HG02798 (cell line): ENCODE measurements at regions not wholly inside any gene's neighbourhood (a gene's known extent, or its start where the extent isn't known, plus 50 kb on each side); places are given as distances from the start of the nearest gene placed in this dataset.

Source experiments
- ATAC-seq: cut with Tn5 transposase; IDR thresholded peaks from one replicate; pipeline ENCODE4 v1.9.1; 2021; ENCODE audit warnings: mild to moderate bottlenecking; ENCODE audit not compliant: unreplicated experiment, poor library complexity

DNA sequence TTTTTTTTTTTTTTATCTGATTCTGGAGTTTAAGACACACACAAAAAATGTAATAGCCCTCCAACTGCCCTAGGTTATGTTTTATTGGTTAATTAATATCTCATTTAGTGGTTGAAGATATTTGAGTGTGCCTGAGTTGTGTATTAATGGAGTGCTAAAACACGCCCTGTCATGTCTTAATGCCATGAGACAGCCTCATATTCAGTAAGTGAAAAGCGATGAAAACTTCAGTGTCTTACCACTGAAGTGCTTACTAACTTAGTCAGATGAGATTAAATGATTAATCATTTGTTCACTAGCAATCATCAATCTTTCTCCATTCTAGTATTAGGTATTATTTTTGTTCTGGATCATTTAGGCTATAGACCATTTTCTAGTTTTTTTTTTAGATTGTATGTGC is 544.7 kb upstream of the ROBO2 start:
- no peak for ATAC-seq

DNA sequence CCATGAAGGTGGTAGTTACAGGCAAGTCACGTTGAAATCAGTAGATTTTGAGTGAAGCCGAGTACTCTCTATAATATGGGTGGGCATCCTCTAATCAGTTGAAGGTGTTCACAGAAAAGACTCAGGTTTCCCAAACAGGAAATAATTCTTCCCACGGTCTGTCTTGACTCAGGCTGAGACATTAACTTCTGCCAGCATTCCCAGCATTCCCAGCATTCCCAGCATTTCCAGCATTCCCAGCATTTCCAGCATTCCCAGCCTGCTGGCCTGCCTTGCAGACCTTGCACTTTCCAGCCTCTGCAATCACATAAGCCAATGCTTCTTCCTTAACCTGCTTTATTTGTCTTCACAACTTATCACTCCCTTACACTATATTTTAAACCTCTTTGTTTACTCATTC is 542.3 kb upstream of the ROBO2 start:
- no peak for ATAC-seq

DNA sequence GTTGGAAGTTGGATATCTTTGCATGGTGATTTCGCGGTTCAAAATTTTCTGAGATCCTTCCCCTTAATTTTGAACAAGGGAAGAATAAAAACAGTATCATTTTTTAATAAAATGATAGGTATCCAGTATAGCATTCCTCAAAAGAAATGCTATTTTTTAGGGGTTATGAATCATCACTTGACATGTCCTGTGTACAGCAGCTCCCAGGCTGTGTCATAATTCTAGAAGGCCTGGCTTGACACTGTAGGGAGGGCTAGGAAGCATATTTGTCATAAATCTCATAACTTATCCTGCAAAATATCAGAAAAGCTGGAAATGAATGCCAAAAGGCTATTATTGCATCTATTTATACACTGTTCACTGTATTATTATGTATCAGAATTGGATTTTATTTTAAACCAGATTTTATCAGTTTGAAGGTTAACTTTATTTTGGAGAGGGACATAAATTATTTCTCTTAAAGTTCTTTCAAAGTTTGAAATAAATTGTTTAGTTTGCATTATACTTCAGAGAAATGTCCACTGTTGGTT is 539.1 kb upstream of the ROBO2 start:
- no peak for ATAC-seq

DNA sequence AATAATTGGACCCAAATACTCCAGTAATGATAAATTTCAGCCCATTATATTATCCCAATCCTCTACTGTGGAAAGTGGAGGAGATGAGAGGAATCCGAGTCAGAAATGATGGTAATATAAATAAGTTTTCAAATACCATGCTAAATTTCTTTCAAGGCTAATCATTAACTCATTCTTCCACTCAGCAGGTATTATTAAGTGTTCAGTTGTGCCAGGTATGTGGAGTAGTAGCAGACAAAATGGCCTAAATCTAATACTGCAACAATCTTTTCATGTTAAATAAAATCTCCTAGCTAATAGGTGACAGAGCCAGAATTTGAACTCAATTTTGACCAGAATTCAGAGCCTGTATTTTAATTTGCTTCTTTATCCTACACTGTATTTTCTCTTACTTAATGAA is 538.6 kb upstream of the ROBO2 start:
- no peak for ATAC-seq

DNA sequence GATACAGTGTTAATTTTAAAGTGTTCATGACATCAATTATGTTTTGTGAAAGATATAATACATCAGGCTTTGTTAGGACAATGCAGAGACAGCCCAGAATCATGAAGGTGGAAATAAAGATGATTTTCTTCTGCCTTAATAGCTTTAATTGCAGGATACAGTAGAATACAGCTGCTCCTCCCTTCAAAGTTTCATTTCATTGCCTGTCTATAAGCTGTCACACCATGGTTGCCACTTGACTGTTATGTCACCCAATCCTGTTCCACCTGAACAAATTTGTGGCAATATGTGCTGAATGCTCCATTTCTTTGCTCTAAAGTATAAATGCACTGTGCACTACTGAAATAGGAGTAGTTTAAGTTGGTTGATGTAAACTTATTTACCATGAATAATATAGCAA is 537.8 kb upstream of the ROBO2 start:
- no peak for ATAC-seq

DNA sequence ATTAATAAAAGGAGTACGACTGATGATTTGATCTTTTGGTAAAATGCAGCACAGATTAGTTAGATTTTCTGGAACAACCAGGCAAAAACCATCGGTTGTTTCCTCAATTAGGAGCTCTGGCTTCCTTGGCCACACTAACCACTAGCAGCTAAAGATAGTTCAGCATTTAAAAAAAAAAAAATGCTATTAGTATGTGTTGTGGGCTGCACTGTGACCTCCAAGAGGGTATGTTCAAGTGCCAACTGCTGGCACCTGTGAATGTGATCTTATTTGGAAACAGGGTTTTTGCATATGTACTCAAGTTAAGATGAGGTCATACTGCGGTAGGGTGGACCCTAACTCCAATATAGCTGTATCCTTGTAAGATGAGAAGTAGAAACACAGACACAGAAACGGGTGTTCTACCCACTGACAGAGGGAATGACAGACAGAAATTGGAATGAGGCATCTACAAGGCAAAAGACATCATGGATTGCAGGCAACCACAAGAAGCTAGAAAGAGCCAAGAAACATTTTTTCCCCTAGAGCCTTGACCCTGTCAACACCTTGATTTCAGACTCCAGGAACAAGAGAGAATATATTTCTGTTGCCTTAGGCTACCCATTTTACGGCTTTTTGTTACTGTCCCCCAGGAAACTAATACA is 534.6 kb upstream of the ROBO2 start:
- ATAC-seq, result no peak

DNA sequence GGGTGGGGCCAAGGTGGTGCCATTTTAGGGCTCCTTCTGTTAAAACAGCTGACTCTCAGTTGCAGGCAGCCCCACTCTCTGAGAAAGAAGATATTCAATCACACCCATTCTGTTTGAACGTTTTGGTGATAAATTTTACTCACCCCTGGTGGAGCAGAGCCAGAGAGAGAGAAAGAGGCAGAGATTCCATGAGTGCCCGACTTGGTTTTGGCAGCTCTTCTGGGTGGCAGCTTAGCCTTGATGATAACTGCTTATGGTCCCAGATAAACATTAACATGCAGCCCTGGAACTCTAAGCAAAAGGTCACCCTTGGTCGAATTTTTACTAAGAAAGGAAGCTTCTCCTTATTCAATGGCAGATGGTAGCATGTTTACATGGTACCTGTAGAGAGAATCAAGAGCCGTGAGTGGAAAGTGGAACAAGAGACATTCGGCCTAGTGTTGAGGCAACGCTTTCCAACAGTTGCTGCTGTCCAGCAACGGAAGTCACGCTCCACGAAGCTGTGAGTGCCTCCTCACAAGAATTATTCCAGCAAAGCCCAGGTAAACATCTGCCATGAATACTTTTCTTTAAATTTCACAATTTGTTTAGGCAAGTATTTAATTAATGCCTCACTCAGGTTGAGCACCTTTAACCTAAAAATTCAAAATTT is 530.6 kb upstream of the ROBO2 start:
- no peak for ATAC-seq

DNA sequence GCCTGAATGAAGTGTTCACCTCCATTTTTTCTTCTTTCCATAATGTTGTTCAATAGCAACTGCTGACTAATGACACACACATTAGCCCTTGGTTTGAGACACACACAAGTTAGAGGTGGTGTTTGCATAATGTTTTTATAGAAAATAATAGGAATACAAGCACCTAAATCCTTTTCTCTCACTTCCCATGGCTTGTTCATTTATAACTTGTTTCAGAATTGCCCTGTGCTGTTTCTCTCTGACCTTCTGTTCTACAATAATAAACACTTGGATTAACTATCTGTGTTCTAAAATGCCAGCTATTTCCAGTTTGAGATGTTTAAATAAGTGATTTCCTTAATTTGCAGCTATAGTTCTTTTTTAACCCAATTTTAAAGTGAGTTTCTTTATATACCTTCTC is 525.1 kb upstream of the ROBO2 start:
- ATAC-seq, result no peak

DNA sequence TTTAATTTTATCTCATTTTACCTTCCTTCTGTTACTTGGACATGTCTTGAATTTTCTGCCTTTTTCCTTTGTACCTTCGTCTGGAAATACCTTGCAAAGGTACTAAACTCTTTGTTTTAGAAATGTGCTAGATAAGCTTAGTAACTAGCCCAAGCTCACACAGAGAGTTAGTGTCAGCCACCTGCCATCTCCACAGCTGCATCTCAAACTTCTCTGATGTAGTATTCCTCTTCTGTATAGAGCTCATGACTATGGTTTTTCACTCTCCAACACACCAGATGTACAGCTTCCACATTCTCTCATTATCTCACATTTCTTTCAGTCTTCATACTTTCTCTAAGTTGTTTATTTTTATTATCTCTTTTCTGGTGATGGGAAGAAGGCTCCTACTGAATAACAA is 516.6 kb upstream of the ROBO2 start:
- ATAC-seq, result no peak

DNA sequence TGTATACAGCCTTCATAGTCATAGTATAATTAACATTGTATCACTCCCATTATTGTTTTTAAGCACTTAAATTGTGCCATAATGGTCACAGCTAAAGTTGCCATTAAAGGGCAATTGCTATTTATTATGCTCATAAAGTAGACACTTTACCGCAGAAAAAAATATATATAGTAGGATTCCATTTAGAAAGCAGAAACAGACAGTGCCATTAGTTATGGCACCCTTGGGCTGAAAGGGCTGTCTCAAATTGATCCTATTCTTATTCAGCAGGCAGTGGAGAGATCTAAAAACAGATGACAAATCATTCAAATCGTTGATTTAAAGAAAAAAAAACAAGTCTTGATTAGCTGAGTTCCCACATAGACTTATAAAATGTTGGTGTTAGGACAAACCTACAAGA is 514.2 kb upstream of the ROBO2 start:
- ATAC-seq, result no peak

DNA sequence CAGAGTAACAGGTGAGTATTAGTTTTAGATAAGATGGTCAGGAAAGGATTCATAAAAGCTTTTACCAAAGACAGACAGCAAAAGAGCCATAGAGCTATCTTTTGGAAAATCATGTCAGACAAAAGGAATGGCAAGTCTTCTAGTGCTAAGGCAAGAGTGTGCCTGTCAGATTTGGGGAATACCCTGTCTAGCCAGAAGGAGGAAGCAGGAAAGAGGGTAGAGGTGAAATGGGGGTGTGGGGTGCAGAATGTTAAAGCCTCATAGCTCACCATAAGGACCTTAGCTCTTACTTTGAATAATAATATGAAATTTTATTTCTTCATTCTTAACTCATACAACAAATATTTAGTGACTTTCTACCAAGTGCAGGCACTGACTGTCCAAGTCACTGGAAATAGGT is 512.1 kb upstream of the ROBO2 start:
- ATAC-seq, result peak; percentile 50

DNA sequence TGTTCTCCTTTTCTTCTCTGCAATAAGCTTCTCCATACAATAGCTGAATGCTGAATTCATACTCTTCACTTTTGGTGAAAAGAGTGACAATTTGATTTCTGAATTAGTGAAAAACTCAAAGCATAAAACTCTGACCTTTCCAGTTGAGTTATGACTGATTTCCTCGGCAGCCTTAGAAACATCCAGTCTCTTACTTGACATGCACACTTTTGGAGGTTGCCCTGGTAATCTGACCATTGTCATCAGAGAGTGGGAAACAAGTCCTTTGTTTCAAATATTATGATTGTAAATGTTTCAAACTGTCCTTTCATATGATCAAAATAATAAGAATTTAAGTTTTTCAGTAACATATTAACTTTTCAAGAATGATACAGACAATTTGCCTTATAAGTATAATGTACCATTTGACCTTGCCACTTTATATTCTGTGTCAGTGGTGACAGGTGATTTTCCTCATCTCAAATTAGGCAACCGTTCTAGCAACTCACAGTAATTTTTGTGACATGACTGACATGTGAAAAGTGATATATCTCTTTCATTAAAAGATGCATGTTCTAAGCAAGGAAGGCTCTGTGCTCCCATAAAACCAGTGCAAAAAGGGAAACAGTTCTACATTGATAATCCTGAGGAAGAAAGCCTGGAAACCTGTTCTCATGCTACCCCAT is 507.6 kb upstream of the ROBO2 start:
- no peak for ATAC-seq

DNA sequence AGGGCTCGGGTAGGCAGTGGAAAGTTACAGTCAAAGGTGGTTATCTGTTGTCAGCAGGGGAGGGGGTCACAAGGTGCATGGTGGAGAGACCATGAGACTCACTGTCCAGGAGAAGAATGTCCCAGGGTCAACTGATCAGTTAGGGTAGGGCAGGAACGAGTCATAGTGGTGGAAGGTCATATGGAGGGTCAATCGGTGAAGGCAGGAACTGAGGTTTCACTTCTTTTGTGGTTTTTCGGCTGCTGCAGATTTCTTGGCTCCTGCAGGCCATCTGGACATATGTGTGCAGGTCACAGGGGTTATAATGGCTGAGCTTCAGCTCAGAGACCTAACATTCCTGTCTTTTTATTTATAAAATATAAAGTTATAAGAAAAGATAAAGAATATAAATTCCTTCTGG is 506.2 kb upstream of the ROBO2 start:
- ATAC-seq, result peak; percentile 66

DNA sequence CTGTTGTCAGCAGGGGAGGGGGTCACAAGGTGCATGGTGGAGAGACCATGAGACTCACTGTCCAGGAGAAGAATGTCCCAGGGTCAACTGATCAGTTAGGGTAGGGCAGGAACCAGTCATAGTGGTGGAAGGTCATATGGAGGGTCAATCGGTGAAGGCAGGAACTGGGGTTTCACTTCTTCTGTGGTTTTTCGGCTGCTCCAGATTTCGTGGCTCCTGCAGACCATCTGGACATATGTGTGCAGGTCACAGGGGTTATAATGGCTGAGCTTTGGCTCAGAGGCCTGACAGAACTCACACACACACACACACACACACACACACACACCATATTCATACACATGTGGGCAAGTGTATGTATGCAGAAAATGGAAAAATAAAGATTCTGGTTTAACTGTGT is 502.0 kb upstream of the ROBO2 start:
- peak; percentile 80 for ATAC-seq

DNA sequence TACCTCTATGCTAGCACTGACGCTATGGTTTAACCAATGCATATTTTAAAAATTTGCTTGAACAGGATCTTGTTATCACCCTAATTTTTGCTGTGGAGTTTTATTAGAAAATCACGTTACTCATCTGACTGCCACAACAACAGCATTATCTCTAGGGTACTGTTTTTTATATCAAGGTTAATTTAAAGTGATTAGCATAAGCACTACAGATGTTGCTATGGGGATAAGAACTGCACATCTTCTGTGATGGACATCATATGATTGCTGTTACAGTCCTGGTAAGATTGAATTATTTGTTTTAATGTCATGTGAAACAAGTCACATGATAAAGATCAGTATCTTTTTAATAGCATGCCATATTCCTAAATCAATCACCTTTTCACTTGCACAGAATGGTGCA is 492.2 kb upstream of the ROBO2 start:
- no peak for ATAC-seq

DNA sequence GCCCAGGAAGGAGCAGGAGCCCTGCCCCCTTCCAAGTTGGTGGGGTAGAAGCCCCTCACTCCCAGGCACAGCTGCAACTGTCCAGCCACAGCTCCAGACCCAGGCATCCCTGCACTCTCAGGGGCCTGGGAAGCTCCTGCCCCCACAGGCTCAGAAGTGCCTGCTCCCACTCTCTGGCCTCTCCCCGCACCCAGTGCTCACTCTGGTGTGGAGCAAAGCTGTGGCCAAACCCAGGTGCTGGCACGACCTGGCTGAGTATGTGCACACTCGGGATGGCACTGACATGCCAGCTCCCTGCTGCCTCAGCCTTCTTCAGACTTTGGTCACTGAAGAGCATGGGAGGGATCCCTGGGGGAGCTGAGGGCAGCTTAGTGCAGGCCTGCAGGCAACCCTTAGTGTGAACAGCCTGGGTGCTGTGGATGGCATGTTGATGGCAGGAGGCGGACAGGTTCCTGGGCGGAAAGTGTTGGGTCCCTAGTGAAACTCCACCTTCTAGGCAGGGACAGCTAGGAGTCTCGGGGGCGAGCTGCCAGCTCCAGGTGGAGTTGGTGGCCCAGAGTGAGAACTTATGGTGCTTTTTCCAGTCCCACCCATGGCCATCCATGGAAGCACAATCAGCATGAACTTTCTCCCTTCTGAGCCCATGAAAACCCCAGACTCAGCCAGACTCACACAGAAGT is 489.2 kb upstream of the ROBO2 start:
- ATAC-seq, result no peak

DNA sequence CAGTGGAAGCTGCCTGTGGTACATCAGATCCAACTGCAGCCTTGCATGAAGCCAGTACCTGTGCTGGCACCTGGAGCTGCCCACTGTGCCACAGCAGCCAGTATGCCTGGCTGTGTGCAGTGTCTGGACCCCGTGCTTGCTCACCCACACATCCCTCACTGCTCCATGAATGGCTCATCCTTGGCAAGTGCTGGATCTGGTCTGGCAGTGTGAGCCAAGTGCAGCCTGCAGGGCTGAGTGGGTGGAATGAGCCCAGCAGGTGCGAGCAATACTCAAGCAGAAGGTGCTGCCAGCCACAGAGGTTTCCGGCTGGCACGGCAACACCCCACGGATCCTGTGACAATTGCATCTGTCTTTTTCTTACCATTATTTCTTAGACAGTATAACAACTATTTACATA is 488.2 kb upstream of the ROBO2 start:
- no peak for ATAC-seq

DNA sequence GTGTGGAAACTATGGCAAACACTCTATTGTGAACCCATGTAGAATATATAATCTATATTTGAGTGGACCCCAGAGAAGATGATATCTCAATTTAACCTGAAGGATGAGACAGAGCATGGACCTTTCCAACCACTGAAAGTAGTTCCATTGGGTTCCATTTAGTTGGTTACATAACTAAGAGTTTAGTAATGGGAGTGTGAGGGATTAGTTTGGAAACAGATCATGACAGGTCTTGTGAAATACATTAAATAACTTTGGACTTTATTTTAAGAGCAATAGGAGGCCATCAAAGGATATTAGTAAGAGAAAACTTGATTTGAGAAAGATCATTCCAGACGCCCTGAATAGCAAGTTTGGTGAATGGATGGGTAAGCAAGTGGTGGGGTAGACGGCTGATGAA is 487.2 kb upstream of the ROBO2 start:
- ATAC-seq, result no peak

DNA sequence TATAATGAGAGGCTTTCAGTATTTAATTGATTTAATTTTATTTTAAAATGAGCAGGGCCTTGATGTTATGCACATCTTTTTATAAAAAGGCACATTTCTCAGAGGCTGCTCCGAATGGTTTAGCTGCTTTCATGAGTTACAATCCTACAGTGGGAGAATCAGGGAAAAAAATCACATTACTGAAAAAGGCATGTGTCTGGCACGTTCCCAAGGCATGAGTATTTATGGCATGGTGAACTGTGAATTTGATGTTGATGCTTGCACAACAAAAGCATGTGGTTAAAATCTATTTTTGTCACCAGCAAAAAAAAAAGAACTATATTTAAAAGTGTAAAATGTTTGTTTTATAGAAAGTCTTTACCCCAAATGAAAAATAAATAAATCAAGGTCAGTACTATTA is 485.2 kb upstream of the ROBO2 start:
- ATAC-seq, result no peak

DNA sequence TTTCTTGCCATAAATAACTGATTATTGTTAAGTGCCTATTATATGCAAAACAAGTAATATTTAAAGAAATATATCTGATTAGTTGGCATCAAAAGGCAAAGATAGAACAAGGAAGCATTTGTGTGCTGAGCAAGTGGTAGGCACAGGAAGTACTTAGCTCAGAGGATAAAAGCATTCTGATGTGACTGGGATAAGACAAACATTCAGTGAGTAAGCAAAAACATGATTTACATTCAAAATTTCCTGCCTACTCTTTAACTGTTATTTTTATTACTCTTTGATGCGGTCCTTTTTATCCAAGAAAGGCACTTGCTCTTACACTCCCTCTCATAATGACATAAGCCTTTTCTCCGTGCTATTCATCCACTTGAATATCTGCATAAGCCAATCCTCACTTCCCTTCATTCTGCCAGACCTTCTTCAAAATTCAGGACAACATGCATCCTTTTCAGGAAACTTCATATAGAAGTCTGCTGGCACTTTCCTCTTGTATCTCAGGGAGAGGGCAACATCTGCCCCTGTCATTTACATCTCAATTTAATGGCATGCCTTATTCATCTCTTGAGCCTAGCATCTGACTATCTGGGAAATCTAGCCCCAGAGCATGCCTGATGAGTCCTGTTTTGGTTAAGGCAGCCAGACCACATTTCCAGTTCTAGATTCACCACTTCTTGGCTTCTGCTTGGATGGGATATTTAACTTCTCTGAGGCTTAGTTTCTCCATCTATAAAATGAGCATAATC is 478.2 kb upstream of the ROBO2 start:
- no peak for ATAC-seq
